ENCODE measurements at regions not wholly inside any gene's neighbourhood (a gene's known extent, or its start where the extent isn't known, plus 50 kb on each side); places are given as distances from the start of the nearest gene placed in this dataset.

DNA sequence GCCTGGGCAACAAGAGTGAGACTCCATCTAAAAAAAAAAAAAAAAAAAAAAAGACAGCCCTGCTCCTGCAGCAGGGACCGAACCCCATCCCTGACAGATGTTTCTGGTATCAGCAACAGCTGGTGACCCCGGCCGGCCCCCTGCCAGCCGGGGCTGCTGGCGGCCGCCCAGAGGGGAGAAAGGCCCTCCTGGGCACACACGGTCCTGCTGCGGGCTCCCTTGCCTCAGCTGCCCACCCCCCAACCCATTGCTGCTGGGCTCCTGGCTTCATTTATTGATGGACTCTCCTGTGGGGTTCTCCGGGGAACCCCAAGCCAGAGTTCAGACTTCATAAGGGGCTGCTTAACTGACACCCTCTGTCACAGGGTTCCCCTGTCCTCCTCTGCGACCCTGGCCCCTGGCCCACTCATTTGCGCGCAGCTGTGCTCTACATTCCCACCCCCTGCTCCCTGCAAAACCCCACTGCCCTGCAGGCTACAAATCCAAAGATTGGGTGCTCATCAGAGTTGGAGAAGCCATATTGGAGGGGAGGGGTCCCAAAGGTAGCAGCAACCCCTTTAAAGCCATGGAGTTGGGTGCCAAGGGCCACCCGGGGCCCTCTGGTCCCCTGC, 103.6 kb upstream of the RTL1 start:
- no peak for DNase-seq
- Histone ChIP-seq H3K9me3 (ENCODE audit: control insufficient read depth in 4 of 4, insufficient read depth in 3 of 4, low read length in 3 of 4) (peaks cover 0 to 8% (median 1%) of the 10 kb centered on the region in 4 donors), H3K27ac (ENCODE audit: low read depth in 1 of 2, low read length in 1 of 2) (no peak overlapping the region), H3K4me1 (ENCODE audit: control insufficient read depth in 5 of 5, insufficient read depth in 5 of 5, low read length in 5 of 5) (peaks cover 0 to 19% (median 0%) of the 10 kb centered on the region in 5 donors), H3K36me3 (ENCODE audit: control insufficient read depth in 4 of 4, insufficient read depth in 4 of 4, low read length in 4 of 4) (peaks cover 0 to 10% (median 3%) of the 10 kb centered on the region in 4 donors), H3K9ac (ENCODE audit: insufficient read depth in 1 of 2, low read length in 2 of 2) (no peak overlapping the region), H3K4me3 (no peak overlapping the region), H3K27me3 (ENCODE audit: control insufficient read depth in 3 of 3, insufficient read depth in 3 of 3, low read length in 2 of 3) (no peaks in the 10 kb centered on the region)
- ATAC-seq (ENCODE audit: insufficient read depth, low FRiP score): no peak
- 86 to 93% methylated on average over 13 of the region's 13 CpGs for WGBS, 2 donors
- TF ChIP-seq, protein P1, sequence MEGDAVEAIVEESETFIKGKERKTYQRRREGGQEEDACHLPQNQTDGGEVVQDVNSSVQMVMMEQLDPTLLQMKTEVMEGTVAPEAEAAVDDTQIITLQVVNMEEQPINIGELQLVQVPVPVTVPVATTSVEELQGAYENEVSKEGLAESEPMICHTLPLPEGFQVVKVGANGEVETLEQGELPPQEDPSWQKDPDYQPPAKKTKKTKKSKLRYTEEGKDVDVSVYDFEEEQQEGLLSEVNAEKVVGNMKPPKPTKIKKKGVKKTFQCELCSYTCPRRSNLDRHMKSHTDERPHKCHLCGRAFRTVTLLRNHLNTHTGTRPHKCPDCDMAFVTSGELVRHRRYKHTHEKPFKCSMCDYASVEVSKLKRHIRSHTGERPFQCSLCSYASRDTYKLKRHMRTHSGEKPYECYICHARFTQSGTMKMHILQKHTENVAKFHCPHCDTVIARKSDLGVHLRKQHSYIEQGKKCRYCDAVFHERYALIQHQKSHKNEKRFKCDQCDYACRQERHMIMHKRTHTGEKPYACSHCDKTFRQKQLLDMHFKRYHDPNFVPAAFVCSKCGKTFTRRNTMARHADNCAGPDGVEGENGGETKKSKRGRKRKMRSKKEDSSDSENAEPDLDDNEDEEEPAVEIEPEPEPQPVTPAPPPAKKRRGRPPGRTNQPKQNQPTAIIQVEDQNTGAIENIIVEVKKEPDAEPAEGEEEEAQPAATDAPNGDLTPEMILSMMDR (IDR thresholded peaks at IDR 0.05; ENCODE audit: control extremely low read depth, extremely low read depth): no peak

DNA sequence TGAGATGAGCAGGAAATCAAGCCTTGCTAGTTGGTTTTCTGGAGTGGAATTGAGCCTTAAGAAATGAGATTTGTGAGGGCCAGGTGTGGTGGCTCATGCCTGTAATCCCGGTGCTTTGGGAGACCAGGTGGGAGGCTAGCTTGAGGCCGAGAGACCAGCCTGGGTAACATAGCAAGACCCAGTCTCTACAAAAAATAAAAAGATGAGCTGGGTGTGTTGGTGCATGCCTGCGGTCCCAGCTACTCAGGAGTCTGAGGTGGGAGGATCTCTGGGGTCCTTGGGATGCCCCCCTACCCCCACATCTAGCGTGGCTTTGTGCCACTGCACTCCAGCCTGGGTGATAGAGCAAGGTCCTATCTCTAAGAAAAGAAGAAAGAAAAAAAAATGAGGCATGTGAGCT, 104.2 kb upstream of the RTL1 start:
- DNase-seq: no peak
- H3K4me1 ChIP-seq (ENCODE audit: control insufficient read depth in 5 of 5, insufficient read depth in 5 of 5, low read length in 5 of 5): peaks cover 0 to 19% (median 0%) of the 10 kb centered on the region in 5 donors
- H3K27me3 ChIP-seq (ENCODE audit: control insufficient read depth in 3 of 3, insufficient read depth in 3 of 3, low read length in 2 of 3): no peaks in the 10 kb centered on the region
- no peak overlapping the region for H3K4me3 ChIP-seq
- no peak overlapping the region for H3K9ac ChIP-seq (ENCODE audit: insufficient read depth in 1 of 2, low read length in 2 of 2)
- peaks cover 0 to 8% (median 2%) of the 10 kb centered on the region in 4 donors for H3K9me3 ChIP-seq (ENCODE audit: control insufficient read depth in 4 of 4, insufficient read depth in 3 of 4, low read length in 3 of 4)
- WGBS, 2 donors: 66 to 78% methylated on average over 4 of the region's 4 CpGs
- H3K27ac ChIP-seq (ENCODE audit: low read depth in 1 of 2, low read length in 1 of 2): no peak overlapping the region
- ATAC-seq (ENCODE audit: insufficient read depth, low FRiP score): no peak
- peaks cover 0 to 10% (median 2%) of the 10 kb centered on the region in 4 donors for H3K36me3 ChIP-seq (ENCODE audit: control insufficient read depth in 4 of 4, insufficient read depth in 4 of 4, low read length in 4 of 4)
- TF ChIP-seq, protein P1 (IDR thresholded peaks at IDR 0.05; ENCODE audit: control extremely low read depth, extremely low read depth): no peak

DNA sequence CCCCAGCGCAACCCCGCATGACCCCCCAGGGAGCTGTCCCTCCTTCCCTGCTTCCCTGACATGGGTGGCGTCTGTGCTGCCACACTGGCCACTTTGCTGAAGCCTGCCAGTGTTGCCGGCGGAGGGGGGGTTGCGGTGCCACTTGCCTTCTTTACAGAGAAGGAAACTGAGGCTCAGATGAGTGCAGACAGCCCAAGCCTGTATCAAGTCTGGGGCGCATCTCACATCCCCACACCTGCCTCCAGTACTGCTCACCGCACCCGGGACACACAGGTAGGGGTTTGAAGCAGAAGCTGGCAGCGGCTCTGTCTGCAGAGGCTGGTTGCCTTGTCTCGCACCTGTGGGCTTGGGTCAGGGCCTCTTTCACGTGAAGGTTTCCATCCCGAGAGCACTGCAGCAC, 104.7 kb upstream of the RTL1 start:
- ATAC-seq (ENCODE audit: insufficient read depth, low FRiP score): no peak
- WGBS, 2 donors: 91 to 93% methylated on average over 13 of the region's 13 CpGs

More for the DNA sequence above, 104.7 kb upstream of the RTL1 start:
- Histone ChIP-seq H3K36me3 (ENCODE audit: control insufficient read depth in 4 of 4, insufficient read depth in 4 of 4, low read length in 4 of 4) (peaks cover 0 to 10% (median 2%) of the 10 kb centered on the region in 4 donors), H3K27me3 (ENCODE audit: control insufficient read depth in 3 of 3, insufficient read depth in 3 of 3, low read length in 2 of 3) (no peaks in the 10 kb centered on the region), H3K9me3 (ENCODE audit: control insufficient read depth in 4 of 4, insufficient read depth in 3 of 4, low read length in 3 of 4) (peaks cover 0 to 8% (median 2%) of the 10 kb centered on the region in 4 donors), H3K27ac (ENCODE audit: low read depth in 1 of 2, low read length in 1 of 2) (no peak overlapping the region), H3K9ac (ENCODE audit: insufficient read depth in 1 of 2, low read length in 2 of 2) (no peak overlapping the region), H3K4me1 (ENCODE audit: control insufficient read depth in 5 of 5, insufficient read depth in 5 of 5, low read length in 5 of 5) (peaks cover 0 to 19% (median 0%) of the 10 kb centered on the region in 5 donors), H3K4me3 (no peak overlapping the region)
- TF ChIP-seq, protein P1 (IDR thresholded peaks at IDR 0.05; ENCODE audit: control extremely low read depth, extremely low read depth): no peak
- no peak for DNase-seq
